GM19397 (cell line): ENCODE measurements at regions not wholly inside any gene's neighbourhood (a gene's known extent, or its start where the extent isn't known, plus 50 kb on each side); places are given as distances from the start of the nearest gene placed in this dataset.

Experiments used
- ATAC-seq: cut with Tn5 transposase; IDR thresholded peaks from one replicate; pipeline ENCODE4 v1.9.1; 2021; ENCODE audit warnings: mild to moderate bottlenecking, moderate library complexity; ENCODE audit not compliant: unreplicated experiment

DNA sequence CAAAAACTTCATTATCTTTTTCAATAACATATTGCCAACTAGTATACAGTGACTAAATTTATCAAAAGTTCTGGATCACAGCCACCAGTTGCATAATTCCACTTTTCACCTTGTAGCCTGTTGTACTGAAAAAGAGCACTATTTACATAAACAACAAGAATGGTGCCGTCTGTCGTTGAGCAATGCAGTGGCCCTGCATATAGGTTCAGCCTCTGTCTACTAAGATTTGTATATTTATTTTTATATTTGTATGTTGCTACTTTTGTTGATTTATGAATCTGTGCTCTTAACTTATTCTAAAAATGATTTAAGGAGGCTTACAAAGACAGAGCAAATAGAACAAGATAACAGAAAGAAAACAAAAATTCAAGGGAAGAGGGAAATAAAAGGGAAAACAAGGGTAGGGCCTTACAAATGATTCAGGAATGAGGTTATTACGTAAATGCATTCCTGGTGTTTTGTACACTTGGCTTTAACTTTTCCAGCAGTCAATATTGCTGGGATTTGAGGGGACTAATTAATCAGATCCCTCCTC, 257.6 kb upstream of the STT3B start:
- ATAC-seq, result no peak

DNA sequence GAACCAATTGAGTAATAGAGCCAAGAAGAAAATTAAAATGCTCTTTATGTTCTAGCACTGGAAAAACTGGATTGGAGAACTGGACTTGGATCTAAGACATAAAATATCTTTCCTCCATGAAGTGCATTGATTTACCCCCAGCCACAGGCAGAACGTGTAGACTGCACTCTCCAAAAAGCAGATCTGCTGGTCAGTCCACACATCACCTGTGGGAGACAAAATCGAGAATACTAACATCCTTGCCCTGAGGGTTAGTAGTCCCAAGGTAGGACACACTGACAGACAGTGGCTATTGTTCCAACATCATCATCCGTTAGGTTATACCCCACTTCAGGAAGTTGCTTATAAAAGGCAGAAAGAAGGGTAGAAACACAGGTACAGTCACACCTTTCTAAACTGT, 257.1 kb upstream of the STT3B start:
- ATAC-seq, result no peak

DNA sequence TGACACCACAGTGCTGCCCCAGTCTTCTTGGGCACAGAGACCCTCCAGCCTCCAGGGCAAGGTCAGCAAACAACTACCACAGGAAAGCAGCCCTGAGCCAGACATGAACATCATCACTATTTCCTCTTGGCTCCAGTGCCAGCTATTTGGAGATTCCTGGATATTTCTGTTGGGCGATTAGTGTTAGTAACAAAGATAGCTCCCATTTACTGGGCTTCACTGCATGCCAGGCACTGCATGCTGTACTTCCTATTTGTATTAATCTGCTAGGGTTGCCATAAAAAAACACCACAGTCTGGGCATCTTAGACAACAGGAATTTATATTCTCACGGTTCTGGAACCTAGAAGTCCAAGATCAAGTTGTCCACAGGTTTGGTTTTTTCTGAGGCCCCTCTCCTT, 255.1 kb upstream of the STT3B start:
- no peak for ATAC-seq

DNA sequence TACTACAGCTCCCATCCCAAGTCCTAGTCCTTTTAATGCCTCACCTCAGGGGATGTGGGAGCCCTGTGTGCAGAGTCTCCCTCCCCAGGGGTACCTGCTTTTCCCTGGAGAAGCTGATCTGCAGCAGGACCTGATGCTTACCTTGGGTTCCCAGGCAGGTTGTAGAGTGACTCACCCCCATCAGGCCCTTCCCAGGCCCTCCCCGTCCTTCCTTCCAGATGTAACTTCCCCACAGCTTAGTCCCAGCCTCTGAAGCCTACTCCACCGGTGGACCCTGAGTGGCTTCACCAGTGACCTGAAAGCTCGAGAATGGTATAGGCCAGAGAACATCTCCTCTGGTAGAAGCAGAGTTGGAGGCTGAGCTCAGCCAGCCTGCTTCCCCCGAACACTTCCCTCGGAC, 254.2 kb upstream of the STT3B start:
- ATAC-seq, result no peak

DNA sequence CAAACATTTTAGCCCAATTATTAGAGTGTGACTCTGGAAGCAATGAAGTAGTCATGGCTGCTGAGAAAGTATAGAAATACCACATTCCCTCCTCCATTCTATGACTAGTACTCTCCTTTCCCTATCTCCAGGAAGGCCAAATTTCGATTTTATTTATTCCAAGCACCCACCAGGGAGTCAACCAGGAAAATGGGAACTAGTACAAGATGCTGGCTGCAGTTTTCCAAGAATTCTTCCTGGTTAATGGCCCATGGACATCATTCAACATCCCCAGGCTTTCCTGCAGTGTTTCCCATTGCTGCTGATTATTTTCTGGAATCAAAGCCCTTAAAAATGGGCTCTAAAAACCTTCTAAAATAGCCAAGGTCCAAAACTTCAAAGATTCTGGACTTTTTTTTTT, 247.9 kb upstream of the STT3B start:
- ATAC-seq, result no peak

DNA sequence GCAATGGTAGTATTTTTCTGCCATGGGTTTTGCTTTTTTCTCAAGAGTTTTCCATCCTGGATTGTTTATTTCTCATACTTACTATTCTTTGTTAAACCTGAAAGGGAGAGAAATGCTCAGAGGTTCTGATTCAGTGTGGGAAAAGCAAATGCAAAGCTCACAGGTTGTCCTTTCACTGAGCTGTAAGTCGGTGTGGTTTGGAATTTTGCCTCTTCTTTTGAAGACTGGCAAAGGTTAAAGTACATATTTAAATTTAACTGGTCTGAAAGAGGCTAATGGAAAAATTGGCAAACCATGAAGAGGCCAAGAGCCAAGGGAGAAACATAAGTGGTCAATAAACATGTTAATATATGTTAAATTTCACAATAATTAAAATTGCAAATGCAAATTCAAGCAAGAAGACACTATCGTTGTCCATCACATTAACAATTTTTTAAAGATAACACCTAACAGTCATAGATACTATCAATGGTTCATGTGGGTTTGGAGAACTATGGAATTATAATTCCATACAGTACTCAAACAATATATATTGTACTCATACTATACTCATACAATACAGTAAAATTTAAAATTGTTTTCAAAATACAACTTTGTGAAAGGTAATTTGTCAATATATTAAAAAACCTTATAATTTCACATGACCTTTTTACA, 246.8 kb upstream of the STT3B start:
- ATAC-seq, result no peak

DNA sequence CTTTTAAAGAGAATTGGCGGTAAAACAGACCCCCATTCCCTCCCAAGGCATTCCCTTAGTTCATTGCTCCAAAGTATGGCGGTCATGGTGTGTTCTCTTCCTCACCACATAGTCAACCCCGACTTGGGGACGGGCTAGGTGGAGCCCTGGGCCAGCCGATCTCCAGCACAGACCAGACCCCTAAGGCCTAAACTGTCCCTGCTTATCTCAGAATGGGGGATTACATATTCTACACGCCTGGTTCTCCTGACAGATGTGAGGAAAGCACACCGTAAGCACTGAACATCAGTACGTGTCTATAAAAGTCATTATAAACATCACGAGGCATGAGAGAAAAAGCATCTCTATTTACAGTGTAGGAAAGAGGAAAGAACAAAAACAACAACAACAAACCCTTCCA, 244.5 kb upstream of the STT3B start:
- no peak for ATAC-seq

DNA sequence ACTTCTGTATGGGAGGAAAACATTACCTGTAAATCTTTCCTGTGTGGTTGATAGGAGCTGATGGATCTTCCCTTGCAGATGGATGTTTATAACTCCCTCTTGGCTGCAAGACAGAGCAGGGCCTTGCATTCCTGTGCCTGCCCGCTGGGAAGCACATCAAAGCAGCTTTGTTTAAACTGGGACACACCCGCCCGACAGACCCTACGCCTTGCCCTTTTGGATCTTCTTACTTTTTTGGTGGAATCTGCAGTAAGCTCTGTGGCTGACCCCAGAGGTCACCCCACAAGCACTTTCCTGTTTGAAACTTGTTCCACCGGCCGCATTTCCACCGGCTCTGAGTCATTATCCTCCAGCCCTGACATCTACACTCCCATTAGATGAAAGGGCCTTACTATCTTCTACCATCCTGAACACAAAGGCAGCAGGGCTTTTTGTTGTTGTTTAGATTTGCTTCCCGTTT, 244.1 kb upstream of the STT3B start:
- ATAC-seq, result no peak

DNA sequence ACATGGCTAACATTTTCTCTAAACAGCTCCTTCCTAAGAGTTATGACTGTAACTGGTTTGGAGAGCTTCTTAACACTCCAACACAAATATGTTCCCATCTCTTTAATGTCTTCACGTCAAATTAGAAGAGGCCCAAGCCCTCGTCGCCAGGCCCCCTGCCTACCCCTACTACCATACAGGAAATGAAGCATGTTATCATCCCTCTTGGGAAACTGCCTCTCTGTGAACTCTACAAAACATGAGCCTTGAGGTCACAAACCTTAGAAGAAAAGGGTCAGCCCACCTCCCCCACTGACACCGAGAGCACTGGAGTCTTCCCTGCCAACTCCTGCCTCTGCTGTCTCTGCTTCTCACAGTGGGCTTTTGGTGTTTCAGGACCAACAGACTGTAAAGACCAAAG, 243.1 kb upstream of the STT3B start:
- ATAC-seq, result no peak

DNA sequence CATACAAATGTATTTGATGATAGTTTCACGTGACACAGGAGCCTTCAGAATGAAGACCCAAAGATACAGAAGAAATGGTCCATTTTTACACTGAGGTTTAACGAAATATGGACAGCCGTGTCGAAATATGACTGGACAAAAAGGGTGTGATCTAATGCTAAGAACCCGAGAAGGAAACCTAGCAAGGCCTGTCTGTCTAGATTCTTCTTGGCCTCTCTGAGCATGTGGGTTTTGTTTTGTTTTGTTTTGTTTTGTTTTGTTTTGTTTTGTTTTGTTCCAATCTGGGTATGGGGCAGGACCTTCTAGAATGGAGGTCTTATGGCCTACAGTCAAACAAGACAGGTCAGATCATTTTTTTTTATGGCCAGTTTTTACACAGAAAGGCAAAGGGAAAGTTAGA, 242.7 kb upstream of the STT3B start:
- no peak for ATAC-seq

DNA sequence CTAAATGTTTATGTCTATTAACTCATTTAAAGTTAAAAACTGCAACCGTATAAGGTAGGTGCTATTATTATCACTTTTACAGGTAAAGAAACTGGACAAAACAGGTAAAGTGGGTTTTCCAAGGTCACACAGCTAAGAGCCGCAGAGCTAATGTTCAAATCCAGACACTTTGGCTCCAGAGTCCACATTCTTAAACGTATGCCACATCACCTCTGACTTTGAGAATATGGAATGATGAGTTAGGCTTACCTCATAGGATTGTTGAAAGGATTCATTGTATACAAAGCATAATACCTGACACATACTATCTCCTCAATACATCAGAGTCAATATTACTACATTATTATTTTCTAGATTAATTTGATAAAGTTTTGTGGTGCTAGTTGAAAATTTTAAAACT, 240.9 kb upstream of the STT3B start:
- ATAC-seq, result no peak

DNA sequence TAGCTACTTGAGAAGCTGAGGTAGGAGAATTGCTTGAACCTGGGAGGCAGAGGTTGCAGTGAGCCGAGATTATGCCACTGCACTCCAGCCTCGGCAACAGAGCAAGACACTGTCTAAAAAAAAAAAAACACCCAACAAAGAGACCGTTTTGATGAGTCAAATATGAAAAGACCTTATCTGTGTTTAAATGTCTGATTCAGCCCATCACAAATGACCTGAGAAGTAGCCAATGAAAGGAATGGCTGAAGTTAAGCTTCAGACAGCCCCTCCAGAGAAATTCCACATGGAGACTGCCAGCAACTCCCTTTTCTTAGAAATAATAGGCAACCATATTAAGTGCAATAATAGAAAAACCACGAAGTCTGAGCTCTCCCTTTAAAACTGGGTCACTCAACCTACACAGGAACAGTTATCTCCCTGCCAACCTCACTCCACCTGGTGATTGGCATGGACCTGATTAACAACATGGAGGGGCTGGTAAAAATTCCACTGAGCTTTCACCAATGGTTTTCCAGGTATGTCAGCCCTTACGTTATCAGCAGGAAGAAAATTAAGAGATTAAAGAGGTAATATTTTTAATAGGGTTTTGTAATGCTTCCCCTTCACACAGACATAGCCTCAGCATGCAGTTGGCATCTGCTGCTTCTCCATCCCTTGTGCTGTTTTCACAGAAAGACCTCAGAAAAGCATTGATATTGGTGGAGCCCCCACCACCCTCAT, 238.1 kb upstream of the STT3B start:
- ATAC-seq, result no peak

DNA sequence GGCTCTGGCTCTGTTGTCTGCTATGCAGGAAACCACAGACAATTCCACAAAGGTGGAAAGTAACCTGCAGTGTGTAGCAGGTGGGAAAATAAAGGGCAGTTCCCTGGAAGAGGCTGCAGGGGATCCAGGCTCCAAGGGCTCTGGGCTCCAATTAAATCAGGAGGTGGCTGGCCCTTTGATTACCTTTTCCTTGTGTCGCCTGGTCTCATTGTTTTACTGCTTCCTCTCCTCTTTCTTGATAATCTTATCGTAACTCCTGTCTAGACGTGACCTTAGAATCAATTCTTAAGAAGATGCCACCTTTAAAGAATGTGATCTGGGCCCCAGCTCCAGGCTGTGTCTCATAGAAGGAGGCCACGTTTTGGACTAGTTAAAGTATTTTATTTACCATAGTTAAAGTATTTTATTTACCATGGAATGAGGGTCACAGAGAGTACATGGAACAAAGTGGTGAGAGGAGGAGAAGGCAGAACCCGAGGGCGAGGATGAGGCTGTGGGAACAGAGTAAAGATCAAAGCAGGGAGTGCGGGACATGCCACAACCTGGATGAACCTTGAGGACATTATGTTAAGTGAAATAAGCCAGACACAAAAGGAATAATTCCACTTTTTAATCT, 237.5 kb upstream of the STT3B start:
- ATAC-seq, result no peak

DNA sequence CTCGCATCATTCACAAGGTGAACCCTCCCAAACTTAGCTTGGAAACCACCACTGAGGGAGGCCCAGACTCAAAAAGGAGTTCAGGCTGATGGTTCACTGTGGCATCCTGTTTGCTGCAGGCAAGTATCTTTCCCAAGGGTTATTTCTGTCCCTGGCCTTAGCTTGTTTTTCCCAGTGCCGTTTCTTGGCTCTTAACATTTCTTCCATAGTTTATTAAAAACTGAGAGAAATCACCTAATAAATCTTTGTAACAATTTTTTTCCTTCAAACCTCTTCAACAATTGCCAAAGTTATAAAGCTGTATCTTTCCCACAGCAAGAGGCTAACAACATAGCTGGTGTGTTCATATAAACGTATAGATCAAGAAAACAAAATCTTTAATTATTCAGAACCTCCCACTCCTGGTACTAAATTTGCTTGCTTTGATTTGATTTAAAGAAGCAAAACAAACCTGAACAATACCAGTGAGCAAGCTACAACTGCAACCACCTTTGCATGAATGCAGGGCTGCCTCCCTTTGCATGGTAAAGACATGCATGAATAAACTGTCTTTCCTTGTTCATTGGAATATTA, 234.9 kb upstream of the STT3B start:
- no peak for ATAC-seq

DNA sequence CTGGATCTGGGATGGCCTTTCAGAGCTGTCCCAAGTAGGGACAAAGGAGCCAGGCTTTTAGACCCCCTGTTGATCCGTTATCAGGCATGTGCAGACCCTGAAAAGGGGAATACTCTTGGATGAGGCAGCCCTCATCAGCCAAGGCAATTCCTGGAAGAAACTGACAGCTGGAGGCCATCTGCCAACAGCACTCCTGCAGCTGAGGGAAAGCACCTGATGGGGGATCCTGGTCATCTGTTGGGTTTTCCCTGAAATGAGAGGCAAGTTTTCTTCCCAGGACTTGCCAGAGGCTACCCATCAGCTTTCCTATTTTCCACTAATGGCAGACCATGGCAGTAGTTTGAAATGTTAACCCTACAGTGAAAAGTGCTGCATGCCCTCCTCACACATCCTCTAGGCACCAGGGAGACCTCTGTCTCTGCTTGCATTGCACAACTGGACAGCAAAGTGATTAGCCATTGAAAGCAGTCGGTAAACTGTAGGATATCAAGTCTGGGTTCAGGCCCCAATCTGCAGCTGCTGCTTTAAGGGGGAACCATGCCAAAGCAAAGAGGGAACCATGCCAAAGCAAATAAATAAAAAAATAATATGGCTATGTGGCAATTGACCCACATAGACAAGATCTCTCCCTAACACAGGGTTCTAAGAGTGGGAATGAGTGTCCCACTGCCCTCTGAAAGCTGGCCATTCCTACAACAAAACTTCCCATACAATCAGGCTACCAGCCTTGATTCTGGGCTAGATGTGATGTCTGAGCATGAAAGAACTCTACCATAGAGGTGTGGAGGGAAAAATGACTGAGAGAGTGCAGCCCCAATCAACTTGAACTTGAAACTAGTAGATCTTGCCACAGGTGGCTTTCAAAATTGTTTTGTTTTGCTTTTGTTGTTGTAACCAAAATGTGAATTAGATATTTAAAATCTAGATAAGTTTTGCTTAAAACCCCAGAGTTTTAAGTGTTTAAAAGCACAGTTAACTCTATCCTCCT, 232.0 kb upstream of the STT3B start:
- no peak for ATAC-seq

DNA sequence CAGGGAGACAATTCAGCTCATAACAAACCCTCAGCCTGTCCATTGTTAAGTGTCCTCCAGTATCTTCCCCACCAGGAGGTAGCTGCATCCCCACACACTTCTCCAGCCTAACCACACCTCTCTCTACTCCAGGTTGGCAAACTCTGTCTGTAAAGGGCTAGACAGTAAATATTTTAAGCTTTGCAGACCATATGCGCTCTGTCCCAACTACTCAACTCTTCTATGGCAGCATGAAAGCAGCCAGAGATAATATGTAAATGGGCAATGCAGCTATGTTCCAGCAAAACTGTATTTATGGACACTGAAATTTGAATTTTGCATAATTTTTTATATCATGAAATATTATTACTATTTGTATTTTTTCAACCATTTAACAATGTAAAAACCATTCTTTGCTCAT, 230.4 kb upstream of the STT3B start:
- no peak for ATAC-seq

DNA sequence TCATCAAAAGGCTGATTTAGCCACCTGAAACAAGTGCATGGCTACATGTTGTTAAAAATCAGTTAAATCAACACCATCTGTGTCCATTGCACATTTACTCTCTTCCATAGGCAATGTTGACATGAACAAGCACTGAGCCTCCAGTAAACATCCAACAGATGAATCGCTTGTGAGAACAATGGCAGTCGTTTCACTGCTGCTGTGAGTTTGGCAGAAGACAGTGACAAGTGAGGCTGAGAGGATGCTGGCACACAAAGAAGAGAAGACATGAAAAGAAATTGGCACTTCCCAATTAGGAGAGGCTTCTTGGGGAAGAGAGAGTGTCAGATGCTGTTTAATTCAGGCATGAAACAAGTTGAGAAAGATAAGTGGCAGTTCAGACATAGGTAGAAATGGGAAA, 227.4 kb upstream of the STT3B start:
- no peak for ATAC-seq

DNA sequence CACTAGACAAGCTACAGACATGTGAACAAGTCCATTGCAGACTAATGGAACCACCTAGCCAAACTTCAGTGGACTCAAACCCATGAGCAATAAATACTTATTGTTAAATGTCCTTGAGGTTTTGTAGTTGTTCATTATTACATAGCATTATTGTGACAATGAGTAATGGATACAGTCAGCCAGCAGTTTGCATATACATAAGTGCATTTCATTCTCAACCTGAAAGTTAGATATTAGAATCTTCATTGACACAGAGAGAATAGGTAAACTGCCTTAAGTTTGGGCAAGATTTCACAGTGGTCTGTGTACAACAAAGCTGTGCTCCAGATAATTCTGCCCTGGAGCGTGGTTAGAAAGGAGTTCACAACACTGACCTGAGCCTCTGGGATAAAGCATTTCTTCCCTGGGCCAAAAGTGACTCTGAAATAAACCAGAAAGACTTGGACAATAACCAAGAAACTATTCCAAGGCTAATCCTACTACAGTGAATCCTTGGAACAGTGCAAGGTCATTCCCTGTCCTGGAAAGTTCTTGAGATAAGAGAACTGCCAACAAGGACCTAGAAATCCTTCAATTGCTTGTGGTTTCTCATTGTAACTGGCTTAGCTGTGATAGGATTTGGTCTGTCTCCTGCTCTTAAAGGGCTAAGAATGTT, 225.5 kb upstream of the STT3B start:
- ATAC-seq, result no peak

DNA sequence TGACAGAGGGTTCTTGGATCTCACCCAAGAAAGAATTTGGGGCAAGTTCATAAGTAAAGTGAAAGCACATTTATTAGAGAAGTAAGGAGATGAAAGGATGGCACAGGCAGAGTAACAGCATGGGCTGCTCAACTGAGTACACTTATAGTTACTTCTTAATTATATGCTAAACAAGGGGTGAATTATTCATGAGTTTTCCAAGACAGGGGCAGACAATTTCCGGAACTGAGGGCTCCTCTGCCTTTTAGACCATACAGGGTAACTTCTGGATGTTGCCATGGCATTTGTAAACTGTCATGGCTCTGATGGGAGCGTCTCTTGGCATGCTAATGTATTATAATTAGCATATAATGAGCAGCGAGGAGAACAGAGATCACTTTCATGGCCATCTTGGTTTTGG, 221.2 kb upstream of the STT3B start:
- no peak for ATAC-seq

DNA sequence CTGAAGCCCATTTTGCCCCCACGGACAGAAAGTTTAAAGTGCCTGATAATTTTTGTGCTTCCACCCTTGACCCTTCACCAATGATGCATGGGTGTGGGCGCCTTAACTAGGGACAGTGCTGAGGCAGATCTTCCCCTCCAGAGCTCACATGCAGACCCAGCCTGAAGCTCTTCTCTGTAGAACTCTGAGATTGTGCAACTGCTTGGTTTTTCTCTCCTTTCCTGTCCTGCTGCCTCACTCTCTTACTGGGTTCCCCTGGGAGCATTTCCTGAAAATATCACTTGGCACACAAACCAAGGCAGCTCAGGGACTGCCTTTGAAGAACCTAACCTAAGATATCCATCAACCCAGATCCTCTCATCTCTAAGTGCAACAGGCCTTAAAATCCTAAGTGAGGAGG, 220.3 kb upstream of the STT3B start:
- no peak for ATAC-seq
